SH-SY5Y (cell line): ENCODE measurements at regions not wholly inside any gene's neighbourhood (a gene's known extent, or its start where the extent isn't known, plus 50 kb on each side); places are given as distances from the start of the nearest gene placed in this dataset.

Source experiments
- GATA2 ChIP-seq: IDR thresholded peaks from 2 replicates; pipeline ENCODE4 v1.6.1; 2011; ENCODE audit warnings: mild to moderate bottlenecking, low read depth, low read length
- GATA3 ChIP-seq: IDR thresholded peaks from 2 replicates; pipeline ENCODE4 v1.6.1; 2011; ENCODE audit warnings: low read depth, mild to moderate bottlenecking, low read length, moderate library complexity

GRCh38 chr11:42074306-42074705 is 614.9 kb upstream of the LRRC4C start:
- no peak for TF ChIP-seq GATA3
- TF ChIP-seq GATA2: no peak
